K562 (cell line): ENCODE measurements at regions not wholly inside any gene's neighbourhood (a gene's known extent, or its start where the extent isn't known, plus 50 kb on each side); places are given as distances from the start of the nearest gene placed in this dataset.

Source experiments
- EP300 ChIP-seq: IDR thresholded peaks from 2 replicates; pipeline ENCODE4 v1.6.1; 2012; ENCODE audit warnings: low read length, improper control_type of control experiment
- GTF2A2 ChIP-seq: IDR thresholded peaks from 2 replicates; pipeline ENCODE4 v1.6.1; 2016; ENCODE audit warnings: mild to moderate bottlenecking, missing genetic modification characterization, missing compliant biosample characterization
- KAT8 ChIP-seq: fragments of 450-650 bp; IDR thresholded peaks from 2 replicates; pipeline ENCODE4 v1.6.1; 2016; ENCODE audit warnings: low read depth, mild to moderate bottlenecking
- POLR2A ChIP-seq: fragments of 450-650 bp; conservative IDR thresholded peaks from 2 replicates; pipeline ENCODE4 v1.6.1; 2016
- POLR2AphosphoS5 ChIP-seq: IDR thresholded peaks from 2 replicates; pipeline ENCODE4 v1.6.1; 2011; ENCODE audit warnings: mild to moderate bottlenecking, low read depth, low read length, moderate library complexity; ENCODE audit not compliant: control insufficient read depth, insufficient read depth
- SIN3A ChIP-seq, 2 experiments: fragments of 150-350 bp in 1 of 2; IDR thresholded peaks; 2 replicates each; pipeline ENCODE4 v1.6.1; 2011 to 2016; ENCODE audit warnings: borderline replicate concordance in 2 of 2, low read depth in 2 of 2, low read length in 2 of 2, mild to moderate bottlenecking in 2 of 2, moderate library complexity in 2 of 2; ENCODE audit not compliant: control insufficient read depth in 1 of 2
- SRSF9 ChIP-seq: fragments of 200-400 bp; formaldehyde crosslinking; IDR thresholded peaks from 2 replicates; pipeline ENCODE4 v1.6.1; 2017; ENCODE audit warnings: low read depth, low read length, borderline replicate concordance
- TAF1 ChIP-seq: IDR thresholded peaks from 2 replicates; pipeline ENCODE4 v1.6.1; 2011; ENCODE audit warnings: mild to moderate bottlenecking, low read length, moderate library complexity; ENCODE audit not compliant: insufficient read depth, control insufficient read depth, severe bottlenecking; ENCODE audit errors: extremely low read depth
- TOE1 ChIP-seq, 2 experiments: fragments of 450-650 bp in 1 of 2; sonication (generic) in 1 of 2; formaldehyde crosslinking in 1 of 2; IDR thresholded peaks; 2 replicates each; pipeline versions ENCODE4 v1.7.1 to v1.8.0; 2016 to 2022; ENCODE audit warnings: borderline replicate concordance in 2 of 2, mild to moderate bottlenecking in 2 of 2, antibody characterized with exemption in 1 of 2, inconsistent platforms in 1 of 2, low read depth in 1 of 2, missing genetic modification reagents in 1 of 2, moderate library complexity in 1 of 2
- ZBTB26 ChIP-seq: fragments of 450-650 bp; formaldehyde crosslinking; IDR thresholded peaks from 2 replicates; pipeline ENCODE4 v1.4.0; 2022; ENCODE audit warnings: missing genetic modification characterization
- ZFX ChIP-seq: sonication (generic); formaldehyde crosslinking; IDR thresholded peaks from 2 replicates; pipeline ENCODE4 v1.8.0; 2022; ENCODE audit warnings: mild to moderate bottlenecking, missing genetic modification reagents, moderate library complexity
- TF ChIP-seq, protein P1 (sequence below), 3 experiments: IDR thresholded peaks in 2 of 3; conservative IDR thresholded peaks in 1 of 3; 2 replicates each; pipeline ENCODE4 v1.5.1; 2011 to 2012; ENCODE audit warnings: low read length in 3 of 3, mild to moderate bottlenecking in 3 of 3, control low read depth in 2 of 3, improper control_type of control experiment in 1 of 3, inconsistent platforms in 1 of 3, low read depth in 1 of 3, mixed read lengths in 1 of 3, moderate library complexity in 1 of 3; ENCODE audit not compliant: insufficient read depth in 2 of 3
- TF ChIP-seq, protein P2 (sequence below): sonication (generic); formaldehyde crosslinking; IDR thresholded peaks from 2 replicates; pipeline ENCODE4 v1.8.0; 2022; ENCODE audit warnings: missing genetic modification reagents, mild to moderate bottlenecking, moderate library complexity, borderline replicate concordance

- TF ChIP-seq, protein P1, sequence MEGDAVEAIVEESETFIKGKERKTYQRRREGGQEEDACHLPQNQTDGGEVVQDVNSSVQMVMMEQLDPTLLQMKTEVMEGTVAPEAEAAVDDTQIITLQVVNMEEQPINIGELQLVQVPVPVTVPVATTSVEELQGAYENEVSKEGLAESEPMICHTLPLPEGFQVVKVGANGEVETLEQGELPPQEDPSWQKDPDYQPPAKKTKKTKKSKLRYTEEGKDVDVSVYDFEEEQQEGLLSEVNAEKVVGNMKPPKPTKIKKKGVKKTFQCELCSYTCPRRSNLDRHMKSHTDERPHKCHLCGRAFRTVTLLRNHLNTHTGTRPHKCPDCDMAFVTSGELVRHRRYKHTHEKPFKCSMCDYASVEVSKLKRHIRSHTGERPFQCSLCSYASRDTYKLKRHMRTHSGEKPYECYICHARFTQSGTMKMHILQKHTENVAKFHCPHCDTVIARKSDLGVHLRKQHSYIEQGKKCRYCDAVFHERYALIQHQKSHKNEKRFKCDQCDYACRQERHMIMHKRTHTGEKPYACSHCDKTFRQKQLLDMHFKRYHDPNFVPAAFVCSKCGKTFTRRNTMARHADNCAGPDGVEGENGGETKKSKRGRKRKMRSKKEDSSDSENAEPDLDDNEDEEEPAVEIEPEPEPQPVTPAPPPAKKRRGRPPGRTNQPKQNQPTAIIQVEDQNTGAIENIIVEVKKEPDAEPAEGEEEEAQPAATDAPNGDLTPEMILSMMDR (IDR thresholded peaks at IDR 0.05 in 2 of 3, conservative IDR thresholded peaks at IDR 0.05 in 1 of 3; ENCODE audit: insufficient read depth in 2 of 3, low read depth in 1 of 3, low read length in 3 of 3) = no peak
- TF ChIP-seq ZFX (CRISPR knock-in tag) (no peak), TAF1 (no peak), GTF2A2 (no peak), POLR2A (no peak), SIN3A (IDR thresholded peaks at IDR 0.05; ENCODE audit: borderline replicate concordance in 2 of 2, control insufficient read depth in 1 of 2, low read depth in 2 of 2, low read length in 2 of 2) (no peak), ZBTB26 (CRISPR knock-in tag) (no peak), SRSF9 (no peak), TOE1 (IDR thresholded peaks at IDR 0.05; ENCODE audit: borderline replicate concordance) (no peak), TOE1 (CRISPR knock-in tag; IDR thresholded peaks at IDR 0.05; ENCODE audit: borderline replicate concordance, low read depth) (no peak), EP300 (no peak), KAT8 (no peak), POLR2AphosphoS5 (no peak)
- TF ChIP-seq, protein P2, sequence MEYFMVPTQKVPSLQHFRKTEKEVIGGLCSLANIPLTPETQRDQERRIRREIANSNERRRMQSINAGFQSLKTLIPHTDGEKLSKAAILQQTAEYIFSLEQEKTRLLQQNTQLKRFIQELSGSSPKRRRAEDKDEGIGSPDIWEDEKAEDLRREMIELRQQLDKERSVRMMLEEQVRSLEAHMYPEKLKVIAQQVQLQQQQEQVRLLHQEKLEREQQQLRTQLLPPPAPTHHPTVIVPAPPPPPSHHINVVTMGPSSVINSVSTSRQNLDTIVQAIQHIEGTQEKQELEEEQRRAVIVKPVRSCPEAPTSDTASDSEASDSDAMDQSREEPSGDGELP (CRISPR knock-in tag) = no peak
Observed at GRCh38 chr7:46301677-46302076, 380.6 kb upstream of the IGFBP3 start.
